GM20431 (cell line): ENCODE measurements at regions not wholly inside any gene's neighbourhood (a gene's known extent, or its start where the extent isn't known, plus 50 kb on each side); places are given as distances from the start of the nearest gene placed in this dataset.

Experiments
- in situ Hi-C: fragments of 300-500 bp; cut with MseI, MboI; formaldehyde crosslinking; loops from one replicate; pipeline ENCODE4 v1.15.0; 2020; ENCODE audit warnings: low sequenced_read_pairs; ENCODE audit not compliant: unreplicated experiment

DNA sequence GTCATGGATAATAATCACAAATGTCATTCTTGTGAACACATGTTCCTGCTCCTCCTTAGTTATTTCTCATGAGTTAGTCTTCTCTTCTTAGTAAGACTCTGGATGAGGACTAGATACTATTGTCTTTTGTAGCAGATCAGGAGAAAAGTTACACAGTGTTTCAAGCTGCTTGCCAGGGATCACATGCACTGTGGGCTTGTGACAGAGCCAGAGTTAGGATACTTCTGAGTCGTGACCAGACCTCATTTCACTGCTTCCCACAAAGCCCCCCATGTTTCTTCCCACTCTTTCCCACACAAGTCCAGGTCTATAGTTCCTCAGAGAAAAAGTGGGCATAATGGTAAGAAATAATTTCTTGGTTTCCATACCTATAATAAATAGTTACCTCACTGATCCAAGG, 80.2 kb upstream of the LRATD1 start:
- in situ Hi-C loops: no loop called here

DNA sequence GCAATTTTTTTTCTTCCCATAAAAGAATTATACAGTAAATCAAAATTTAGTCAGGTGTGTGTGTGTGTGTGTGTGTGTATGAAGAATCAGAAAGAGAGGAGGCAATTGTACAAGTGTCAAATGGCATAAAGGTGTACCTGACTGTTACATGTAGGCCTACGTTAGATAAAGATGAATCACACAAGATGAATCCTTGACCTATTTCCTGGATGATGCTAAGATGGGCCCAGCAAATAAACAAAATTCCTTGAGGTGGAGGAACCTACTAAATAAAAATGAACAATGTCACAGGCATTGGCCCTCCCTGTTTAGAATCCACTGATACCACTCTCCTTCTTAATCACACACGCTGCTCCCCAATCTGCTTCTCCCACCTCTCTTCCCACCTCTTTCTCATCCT, 79.7 kb upstream of the LRATD1 start:
- in situ Hi-C loops: no loop called here

DNA sequence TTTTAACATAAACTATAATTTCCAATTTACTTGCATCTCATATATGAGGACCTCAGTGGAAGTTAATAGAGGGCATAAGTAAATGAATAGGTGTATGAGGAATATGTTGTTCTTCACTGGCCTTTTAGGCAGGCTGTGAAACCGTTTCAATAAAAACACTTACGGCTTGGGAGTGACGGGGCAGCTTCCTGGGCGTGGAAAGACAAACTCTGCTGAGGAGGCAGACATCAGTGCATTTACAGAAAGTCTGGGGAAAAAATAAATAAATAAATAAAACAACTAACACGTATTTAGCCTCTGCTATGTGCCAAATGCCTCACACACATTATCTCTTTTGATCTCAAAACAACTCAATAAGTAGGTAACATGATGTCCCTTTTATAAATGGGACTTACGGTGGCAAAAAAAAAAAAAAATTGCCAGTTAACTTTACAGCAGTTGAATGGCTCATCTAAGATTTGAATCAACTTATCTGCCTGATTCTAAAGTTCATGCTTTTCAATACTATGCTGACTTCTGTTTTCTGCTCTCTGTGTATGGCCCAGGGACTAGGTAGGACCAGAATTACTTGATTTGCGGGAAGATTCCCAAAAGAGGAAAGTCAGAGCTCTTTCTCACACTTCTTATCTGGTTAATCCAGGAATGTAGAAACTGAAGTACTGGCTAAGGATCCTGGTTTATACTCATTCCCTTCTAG, 77.5 kb upstream of the LRATD1 start:
- in situ Hi-C loops: no loop called here

DNA sequence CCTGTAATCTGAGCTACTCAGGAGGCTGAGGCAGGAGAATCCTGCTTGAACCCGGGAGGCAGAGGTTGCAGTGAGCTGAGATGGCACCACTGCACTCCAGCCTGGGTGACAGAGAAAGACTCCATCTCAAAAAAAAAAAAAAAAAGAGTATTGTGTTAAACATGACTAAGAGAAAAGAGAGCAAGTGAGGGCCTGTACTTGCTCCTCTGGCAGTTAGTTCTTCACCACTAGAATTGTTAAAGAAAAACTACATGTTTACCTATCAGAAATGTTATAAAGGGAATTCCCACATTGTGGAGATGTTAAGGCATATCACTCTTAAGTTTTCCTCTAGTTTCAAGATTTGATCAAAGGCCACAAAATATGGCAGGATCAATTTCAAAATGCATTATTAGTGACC, 75.4 kb upstream of the LRATD1 start:
- in situ Hi-C loops: no loop called here

DNA sequence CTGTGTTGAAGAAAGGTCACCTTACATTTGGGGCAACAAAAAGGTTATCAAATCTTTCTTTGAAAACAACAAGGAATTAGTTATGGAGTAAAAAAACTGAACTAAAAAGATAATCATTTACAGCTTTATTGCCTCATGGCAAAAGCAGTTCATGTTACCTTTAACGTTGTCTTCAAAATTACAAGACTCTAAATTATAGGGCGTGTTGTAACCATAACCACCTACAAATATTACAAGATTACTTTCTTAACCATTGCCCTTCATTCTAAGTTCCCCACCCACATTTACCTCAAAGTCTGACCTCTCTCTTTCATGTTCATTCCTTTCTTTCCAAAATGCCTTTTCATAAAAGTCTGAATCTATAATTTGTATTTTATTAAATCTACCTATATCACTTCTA, 74.6 kb upstream of the LRATD1 start:
- in situ Hi-C loops: no loop called here

DNA sequence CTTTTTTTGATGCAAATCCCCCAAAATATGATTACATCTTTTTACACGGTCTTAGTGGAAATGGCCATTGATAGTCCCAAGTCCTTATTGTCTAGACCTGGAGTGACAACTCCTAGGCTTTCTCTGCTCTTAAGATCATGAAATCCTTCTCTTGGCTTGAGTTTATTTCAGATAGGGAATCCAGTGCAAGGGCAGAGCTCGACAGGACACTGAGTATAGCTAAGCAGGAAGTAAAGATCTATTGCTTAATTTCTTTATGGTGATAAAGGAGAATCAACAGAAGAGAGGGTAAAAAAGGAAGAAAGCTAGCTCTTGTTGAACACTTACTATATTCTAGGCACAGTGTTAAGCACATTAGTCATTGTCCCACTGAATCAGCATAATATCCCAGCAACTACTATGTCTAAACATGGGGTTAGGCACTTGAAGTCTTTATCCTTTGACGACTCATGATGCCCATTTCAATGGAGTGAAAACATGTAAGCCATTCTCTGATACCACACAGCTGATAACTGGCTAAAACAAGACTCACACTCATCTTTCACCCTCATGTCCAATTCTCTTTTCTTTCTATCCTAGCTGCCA, 74.1 kb upstream of the LRATD1 start:
- in situ Hi-C loops: no loop called here

DNA sequence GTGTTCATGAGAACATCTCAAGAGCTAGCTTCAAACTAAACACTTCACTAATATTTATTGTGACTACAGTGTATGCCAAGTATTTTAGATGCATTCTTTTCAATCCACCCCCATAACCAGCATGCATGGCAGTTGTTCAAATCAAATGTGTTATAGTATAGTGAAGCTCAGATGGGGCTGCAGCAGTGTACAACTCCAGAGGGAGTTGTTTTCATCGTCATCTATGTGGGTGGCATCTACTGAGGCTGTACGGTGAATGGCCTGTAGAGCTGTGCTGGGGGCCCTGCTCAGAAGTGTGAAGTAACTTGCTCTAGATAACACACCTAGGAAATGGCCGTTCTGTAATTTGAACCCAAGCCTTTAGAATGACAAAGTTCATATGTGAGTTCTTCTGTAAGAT, 71.8 kb upstream of the LRATD1 start:
- in situ Hi-C loops: no loop called here

DNA sequence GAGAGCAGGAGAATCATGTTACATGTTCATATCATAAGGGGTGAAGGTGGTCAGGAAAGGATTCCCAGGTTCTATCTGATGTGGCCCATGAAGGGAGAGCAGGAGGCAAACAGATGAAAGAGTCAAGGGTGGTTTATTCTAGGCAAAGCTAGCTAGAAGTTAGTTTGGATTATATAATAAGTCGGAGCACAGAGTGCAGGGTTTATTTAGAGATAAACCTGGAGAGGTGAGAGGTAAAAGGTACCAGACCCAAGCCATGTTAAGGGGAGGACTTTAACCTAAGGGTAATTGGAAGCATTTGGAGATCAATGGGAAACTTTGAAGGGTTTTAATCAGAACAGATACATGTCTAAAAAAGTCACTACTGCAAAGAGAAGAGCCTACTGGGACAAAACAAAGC, 69.2 kb upstream of the LRATD1 start:
- in situ Hi-C loops: no loop called here

DNA sequence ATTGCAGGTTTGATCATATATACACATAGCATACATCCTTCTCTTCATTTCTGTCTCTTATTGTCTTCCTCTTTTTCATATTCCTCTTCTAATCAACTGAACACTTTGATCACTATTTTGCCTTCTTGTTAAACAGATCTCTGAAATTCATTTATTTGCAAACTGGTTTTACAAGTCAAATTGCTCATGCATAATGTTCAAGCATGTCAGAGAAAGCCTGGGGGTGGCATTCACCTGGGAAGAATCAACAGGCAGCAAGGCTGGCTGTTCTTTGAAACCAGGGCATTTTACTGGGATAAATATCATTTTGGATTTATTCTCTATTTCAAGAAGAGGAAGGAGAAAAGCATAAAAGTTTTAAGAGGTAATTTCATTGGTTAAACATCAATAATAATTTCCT, 66.9 kb upstream of the LRATD1 start:
- in situ Hi-C loops: no loop called here

DNA sequence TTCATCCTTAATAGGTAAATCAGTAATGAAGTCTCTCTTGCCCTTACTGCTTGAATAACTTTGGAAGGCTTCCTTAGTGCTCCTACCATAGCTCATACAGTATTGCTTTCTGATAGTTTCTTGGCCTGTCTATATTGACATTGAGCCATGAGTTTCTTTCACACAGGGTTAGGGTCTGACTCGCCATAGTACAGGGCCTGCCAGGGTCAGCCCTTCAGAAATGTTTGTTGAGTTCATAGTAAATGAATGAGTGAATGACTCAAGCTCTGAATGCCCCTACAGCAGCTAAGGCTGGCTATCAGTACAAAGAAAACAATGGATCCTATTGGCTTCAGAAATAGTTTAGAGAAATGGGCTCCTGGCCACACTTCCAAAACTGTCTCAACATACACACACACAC, 65.0 kb upstream of the LRATD1 start:
- in situ Hi-C loops: no loop called here

DNA sequence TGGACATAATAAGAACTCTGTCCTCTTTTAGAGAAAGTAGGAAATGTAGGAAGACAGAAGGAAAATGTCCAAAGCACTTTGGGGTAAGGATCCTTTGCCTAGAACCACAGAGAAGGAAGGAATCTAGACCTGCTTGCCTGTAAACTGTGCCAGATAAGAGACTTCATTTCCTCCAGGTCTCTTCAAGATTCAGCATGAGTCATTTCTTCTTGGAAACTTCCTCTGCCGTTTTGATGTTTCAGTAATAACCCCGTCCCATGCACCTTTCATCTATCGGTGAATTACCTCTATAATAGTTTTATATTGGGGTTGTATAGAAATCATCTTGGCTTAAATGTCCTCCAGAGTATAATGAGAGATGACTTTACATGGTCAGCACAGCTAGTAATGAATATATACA, 63.2 kb upstream of the LRATD1 start:
- in situ Hi-C loops: no loop called here

DNA sequence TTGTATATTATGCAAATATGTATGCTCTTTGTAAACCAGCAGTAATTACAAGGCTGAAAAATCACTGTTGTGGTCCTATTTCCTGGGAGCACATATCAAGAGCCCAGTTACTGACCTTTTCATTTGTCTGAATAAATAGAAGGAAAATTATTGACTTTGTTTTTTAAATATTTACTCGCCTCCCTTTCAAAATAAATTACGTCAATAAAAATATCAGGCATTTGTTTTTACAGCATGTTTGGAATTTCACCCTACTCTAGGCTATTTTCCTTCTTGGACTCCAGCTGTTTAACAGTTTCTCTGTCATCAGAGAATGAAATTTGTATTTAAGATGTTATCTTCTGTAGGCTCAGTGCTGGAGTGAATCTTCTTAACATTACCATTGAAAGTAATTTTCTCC, 59.9 kb upstream of the LRATD1 start:
- in situ Hi-C loops: no loop called here

DNA sequence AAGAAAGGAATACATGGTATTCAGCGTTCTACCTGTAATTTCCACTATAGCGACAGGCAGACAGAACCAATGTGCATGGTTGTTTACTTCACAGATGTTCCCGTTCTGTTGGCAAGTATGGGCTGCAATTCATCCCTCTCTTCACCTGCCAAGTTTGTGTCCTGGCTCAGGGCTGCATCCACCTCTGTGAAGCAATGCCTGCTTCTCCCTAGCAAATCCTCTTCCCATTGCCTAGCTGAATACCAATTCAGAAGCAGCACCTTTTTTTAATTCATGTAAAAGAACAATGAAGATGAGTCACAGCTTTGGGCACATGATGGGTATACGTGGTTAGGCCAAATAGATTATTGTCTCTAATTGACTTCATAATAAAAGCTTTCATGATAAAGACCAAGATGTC, 54.7 kb upstream of the LRATD1 start:
- in situ Hi-C loops: no loop called here
